Breast epithelium (tissue), 3 donors: ENCODE measurements at regions not wholly inside any gene's neighbourhood (a gene's known extent, or its start where the extent isn't known, plus 50 kb on each side); places are given as distances from the start of the nearest gene placed in this dataset.

Experiments
- POLR2A ChIP-seq: fragments of 450-650 bp; IDR thresholded peaks from one replicate; pipeline ENCODE4 v1.6.1; 2016; ENCODE audit warnings: antibody characterized with exemption, mild to moderate bottlenecking, moderate library complexity
- POLR2AphosphoS5 ChIP-seq, 3 donors: sonication (generic); formaldehyde crosslinking; IDR thresholded peaks; one replicate each; pipeline ENCODE4 v1.6.1; 2017; ENCODE audit warnings: antibody characterized with exemption in 3 of 3
- TF ChIP-seq, protein P1 (sequence below), 3 donors: fragments of 450-650 bp; IDR thresholded peaks; one replicate each; pipeline ENCODE4 v1.5.1; 2016 to 2017; ENCODE audit warnings: antibody characterized with exemption in 3 of 3, mild to moderate bottlenecking in 3 of 3, moderate library complexity in 3 of 3

DNA sequence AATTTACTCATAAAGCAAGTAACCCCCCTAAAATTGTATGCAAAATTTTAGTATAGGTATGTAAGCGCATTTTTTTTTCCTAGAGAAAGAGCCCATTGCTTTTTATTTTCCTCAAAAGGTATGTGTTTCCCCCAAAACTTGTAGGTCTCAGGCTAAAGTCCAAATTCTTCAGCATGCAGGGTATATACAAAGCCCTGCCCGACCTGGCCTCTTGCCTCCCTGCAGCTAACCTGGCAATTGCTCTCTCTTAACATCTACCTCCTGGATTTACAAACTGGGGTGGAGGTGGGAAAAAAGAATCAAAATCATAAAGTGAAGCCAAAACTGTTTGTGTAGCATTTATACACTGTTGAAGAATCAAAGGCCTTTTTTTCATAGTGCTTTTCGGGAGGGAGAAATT is 107.8 kb downstream of the KCNRG start:
- TF ChIP-seq, protein P1, sequence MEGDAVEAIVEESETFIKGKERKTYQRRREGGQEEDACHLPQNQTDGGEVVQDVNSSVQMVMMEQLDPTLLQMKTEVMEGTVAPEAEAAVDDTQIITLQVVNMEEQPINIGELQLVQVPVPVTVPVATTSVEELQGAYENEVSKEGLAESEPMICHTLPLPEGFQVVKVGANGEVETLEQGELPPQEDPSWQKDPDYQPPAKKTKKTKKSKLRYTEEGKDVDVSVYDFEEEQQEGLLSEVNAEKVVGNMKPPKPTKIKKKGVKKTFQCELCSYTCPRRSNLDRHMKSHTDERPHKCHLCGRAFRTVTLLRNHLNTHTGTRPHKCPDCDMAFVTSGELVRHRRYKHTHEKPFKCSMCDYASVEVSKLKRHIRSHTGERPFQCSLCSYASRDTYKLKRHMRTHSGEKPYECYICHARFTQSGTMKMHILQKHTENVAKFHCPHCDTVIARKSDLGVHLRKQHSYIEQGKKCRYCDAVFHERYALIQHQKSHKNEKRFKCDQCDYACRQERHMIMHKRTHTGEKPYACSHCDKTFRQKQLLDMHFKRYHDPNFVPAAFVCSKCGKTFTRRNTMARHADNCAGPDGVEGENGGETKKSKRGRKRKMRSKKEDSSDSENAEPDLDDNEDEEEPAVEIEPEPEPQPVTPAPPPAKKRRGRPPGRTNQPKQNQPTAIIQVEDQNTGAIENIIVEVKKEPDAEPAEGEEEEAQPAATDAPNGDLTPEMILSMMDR (IDR thresholded peaks at IDR 0.05) = no peak
- TF ChIP-seq POLR2A = no peak
- no peak for TF ChIP-seq POLR2AphosphoS5 (IDR thresholded peaks at IDR 0.05)
